SU-DHL-6 (cell line): ENCODE measurements at regions not wholly inside any gene's neighbourhood (a gene's known extent, or its start where the extent isn't known, plus 50 kb on each side); places are given as distances from the start of the nearest gene placed in this dataset.

ENCODE experiments used
- CTCF ChIP-seq: fragments of 200-600 bp; sonication (generic); IDR thresholded peaks from one replicate; pipeline ENCODE4 v1.5.1; 2017; ENCODE audit warnings: antibody characterized with exemption, mild to moderate bottlenecking, low read length, moderate library complexity; ENCODE audit not compliant: insufficient read depth, poor library complexity, severe bottlenecking
- EZH2phosphoT487 ChIP-seq: fragments of 200-600 bp; sonication (generic), shearing (Covaris generic); conservative IDR thresholded peaks from 2 replicates; pipeline ENCODE4 v1.6.1; 2018; ENCODE audit warnings: mild to moderate bottlenecking, antibody characterized with exemption, low read length, moderate library complexity, mixed read lengths

GRCh38 chr7:25321424-25321823 lies 93.1 kb upstream of the NPVF start:
- TF ChIP-seq CTCF (no peak), EZH2phosphoT487 (no peak)
